ENCODE measurements at regions not wholly inside any gene's neighbourhood (a gene's known extent, or its start where the extent isn't known, plus 50 kb on each side); places are given as distances from the start of the nearest gene placed in this dataset.

DNA sequence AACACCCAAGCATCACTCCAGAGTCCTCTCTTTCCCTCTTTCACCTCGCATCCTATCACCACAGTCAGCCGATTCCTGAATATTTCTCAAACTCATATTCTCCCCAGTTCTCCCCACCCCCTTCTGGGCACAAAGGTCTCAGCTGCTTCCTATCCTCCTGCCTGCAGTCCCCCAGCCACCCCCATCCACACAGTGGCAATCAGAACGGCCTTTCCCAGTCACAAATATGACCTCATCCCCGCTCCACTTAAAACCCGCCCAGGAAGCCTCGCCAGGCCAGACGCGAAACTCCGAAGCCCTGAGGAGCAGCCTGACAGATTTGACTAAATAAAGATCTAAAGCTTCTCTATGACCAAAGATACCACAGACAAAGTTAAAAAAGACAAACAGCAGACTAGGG is 49.9 kb upstream of the LINGO1 start:
- TF ChIP-seq CTCF (IDR thresholded peaks at IDR 0.05) (no peak), EP300 (IDR thresholded peaks at IDR 0.05) (no peak), POLR2A (IDR thresholded peaks at IDR 0.05) (no peak), POLR2AphosphoS5 (IDR thresholded peaks at IDR 0.05) (no peak)
- Histone ChIP-seq H3K27ac (no peak overlapping the region), H3K4me1 (no peaks in the 10 kb centered on the region), H3K4me3 (no peak overlapping the region), H3K36me3 (no peaks in the 10 kb centered on the region), H3K27me3 (peaks cover 73% of the 10 kb centered on the region), H3K9me3 (no peaks in the 10 kb centered on the region)
- WGBS, 2 donors (ENCODE audit: low coverage in 1 of 2): 37 to 93% methylated on average over 2 to 9 of the region's 9 CpGs
- ATAC-seq: no peak

Small RNA genes lying in the stretch of these regions (small RNA-seq; reads per million reads assigned to genes)
- 0 reads per million in 4 donors for gene RN7SL214P
